ENCODE measurements at regions not wholly inside any gene's neighbourhood (a gene's known extent, or its start where the extent isn't known, plus 50 kb on each side); places are given as distances from the start of the nearest gene placed in this dataset.

DNA sequence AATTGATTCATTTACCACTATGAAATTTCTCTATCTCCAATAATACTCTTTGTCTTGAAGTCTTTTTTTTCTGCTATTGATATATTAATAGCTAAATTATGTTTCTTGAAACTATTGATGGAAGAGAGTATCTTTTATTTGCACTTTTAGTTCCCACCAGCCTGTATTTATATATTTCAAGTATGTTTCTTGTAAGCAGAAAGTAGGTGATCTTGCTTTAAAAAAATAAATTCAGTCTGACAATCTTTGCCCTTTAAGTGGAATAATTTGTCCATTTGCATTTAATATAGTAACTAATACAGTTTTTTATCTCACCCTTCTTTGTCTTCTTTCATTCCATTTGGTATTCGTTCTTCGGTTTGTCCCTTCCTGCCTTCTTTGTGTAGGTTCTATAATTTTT is 790.5 kb downstream of the MCTP2 start:
- no peak for DNase-seq (ENCODE audit: low read depth)
- TF ChIP-seq, protein P1, sequence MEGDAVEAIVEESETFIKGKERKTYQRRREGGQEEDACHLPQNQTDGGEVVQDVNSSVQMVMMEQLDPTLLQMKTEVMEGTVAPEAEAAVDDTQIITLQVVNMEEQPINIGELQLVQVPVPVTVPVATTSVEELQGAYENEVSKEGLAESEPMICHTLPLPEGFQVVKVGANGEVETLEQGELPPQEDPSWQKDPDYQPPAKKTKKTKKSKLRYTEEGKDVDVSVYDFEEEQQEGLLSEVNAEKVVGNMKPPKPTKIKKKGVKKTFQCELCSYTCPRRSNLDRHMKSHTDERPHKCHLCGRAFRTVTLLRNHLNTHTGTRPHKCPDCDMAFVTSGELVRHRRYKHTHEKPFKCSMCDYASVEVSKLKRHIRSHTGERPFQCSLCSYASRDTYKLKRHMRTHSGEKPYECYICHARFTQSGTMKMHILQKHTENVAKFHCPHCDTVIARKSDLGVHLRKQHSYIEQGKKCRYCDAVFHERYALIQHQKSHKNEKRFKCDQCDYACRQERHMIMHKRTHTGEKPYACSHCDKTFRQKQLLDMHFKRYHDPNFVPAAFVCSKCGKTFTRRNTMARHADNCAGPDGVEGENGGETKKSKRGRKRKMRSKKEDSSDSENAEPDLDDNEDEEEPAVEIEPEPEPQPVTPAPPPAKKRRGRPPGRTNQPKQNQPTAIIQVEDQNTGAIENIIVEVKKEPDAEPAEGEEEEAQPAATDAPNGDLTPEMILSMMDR (IDR thresholded peaks at IDR 0.05; ENCODE audit: control insufficient read depth, insufficient read depth, low read depth, low read length, missing control alignments) = no peak

DNA sequence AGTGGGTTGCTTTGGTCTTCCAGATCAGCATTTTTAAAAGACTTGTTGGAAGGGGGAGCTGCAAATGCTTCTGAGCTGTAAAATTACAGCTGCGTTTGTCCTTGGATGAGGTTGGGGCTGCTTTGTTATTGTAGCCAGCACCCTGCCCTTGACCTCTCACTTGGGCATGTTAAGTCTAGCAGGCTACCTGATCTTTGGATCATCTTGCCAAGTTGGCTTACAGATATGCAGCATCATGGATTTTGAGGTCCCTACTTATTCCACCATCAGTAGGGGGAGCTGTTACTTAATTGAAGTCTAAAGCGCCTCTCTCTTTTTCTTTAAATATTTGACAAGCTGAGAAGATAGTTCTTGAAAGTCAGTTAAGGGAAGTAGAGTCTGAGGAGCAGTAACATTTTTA is 793.0 kb downstream of the MCTP2 start:
- no peak for DNase-seq (ENCODE audit: low read depth)
- TF ChIP-seq, protein P1 (IDR thresholded peaks at IDR 0.05; ENCODE audit: control insufficient read depth, insufficient read depth, low read depth, low read length, missing control alignments) = peak; percentile 51
- H3K4me3 ChIP-seq (ENCODE audit: control insufficient read depth, low read depth, low read length) = no peak overlapping the region

More for the DNA sequence above, 790.5 kb downstream of the MCTP2 start:
- H3K4me3 ChIP-seq (ENCODE audit: control insufficient read depth, low read depth, low read length) = no peak overlapping the region

DNA sequence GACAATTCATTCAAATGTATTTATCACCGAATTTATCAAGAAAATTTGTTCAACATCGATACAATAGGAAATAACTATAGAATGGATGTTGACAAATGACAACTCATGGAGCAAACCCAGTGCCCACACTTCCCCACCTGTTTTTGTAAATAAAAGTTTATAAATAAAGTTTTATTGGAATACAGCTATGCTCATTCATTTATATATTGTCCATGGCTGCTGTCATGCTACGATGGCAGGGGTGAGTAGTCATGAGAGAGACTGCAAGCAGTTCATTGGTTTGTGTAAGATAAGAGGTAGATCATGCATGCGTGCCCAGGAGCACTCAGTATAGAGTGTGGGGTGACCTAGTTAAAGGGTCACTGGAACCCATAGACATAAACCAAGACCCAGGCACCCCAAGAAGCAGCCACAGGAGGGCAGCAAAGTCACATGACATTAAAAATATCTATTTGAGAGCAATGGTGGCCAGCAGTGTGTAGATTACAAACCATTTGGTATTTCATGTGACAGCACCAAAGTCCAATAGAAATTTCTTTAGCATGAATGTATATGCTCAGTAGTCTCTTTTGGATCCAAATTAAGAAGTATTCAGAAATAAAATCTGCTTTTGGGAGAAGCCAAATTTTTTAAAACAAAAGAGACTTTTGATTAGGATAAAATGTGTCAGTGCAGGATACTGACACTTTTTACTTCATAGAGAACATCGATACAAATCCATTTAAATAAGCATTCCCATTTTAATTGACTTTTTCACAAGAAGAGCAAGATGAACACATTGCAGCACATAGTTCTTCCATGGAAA is 794.8 kb downstream of the MCTP2 start:
- no peak overlapping the region for H3K4me3 ChIP-seq (ENCODE audit: control insufficient read depth, low read depth, low read length)
- DNase-seq (ENCODE audit: low read depth) = no peak
- TF ChIP-seq, protein P1 (IDR thresholded peaks at IDR 0.05; ENCODE audit: control insufficient read depth, insufficient read depth, low read depth, low read length, missing control alignments) = peak; percentile 81

DNA sequence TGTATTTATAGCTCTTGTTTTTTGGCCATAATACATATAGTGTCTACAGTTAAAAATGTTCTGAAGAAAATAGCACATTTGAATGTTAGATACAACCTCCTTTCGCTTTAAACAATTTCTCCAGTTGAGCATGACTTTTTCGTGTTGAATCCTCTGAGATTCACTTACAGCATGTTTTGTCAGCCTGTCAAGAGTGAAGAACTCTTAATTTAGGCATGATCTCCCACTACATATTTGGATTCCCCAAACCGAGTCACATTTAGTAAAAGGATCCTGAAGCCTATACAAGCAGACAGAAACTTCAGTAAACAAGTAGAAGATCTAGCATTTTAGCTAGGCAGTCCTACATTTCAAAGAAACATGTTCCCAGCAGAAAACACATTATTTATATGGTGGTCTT is 796.6 kb downstream of the MCTP2 start:
- TF ChIP-seq, protein P1 (IDR thresholded peaks at IDR 0.05; ENCODE audit: control insufficient read depth, insufficient read depth, low read depth, low read length, missing control alignments) = no peak
- no peak overlapping the region for H3K4me3 ChIP-seq (ENCODE audit: control insufficient read depth, low read depth, low read length)
- no peak for DNase-seq (ENCODE audit: low read depth)

DNA sequence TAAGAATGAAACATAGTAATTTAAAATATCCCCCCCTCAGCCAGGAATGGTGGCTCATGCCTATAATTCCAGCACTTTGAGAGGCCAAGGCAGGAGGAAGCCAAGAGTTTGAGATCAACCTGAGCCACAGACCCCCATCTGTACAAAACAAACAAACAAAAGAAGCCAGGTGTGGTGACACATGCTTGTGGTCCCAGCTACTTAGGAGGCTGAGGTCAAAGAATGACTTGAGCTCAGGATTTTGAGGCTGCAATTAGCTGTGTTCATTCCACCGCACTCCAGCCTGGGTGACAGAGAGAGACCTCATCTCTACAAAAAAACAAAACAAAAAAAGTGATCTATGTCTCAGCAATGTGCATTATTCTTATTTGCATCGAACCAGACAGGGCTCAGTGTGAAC is 800.8 kb downstream of the MCTP2 start:
- no peak for DNase-seq (ENCODE audit: low read depth)
- H3K4me3 ChIP-seq (ENCODE audit: control insufficient read depth, low read depth, low read length) = no peak overlapping the region
- TF ChIP-seq, protein P1 (IDR thresholded peaks at IDR 0.05; ENCODE audit: control insufficient read depth, insufficient read depth, low read depth, low read length, missing control alignments) = no peak

DNA sequence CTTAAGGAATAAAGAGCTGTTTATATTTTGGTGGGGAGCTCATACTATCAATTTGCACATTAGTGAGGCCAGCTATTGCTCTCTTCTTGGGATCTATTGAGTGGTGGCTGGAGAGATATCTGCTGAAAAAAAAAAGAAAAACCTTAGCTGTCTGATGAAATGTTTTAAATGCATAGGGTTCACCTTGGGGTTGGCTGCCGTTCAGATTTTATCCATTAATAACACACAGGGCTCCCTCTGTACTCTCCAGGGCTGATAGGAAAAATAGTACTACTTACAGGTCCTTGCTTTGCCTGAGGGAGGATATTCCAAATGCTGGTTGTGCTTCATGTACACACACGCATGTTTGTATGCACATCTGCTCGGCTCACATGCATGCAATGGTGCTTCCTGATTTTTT is 803.7 kb downstream of the MCTP2 start:
- TF ChIP-seq, protein P1 (IDR thresholded peaks at IDR 0.05; ENCODE audit: control insufficient read depth, insufficient read depth, low read depth, low read length, missing control alignments) = no peak
- H3K4me3 ChIP-seq (ENCODE audit: control insufficient read depth, low read depth, low read length) = no peak overlapping the region
- DNase-seq (ENCODE audit: low read depth) = no peak

All from AG09309 (cell line).